ENCODE measurements at regions not wholly inside any gene's neighbourhood (a gene's known extent, or its start where the extent isn't known, plus 50 kb on each side); places are given as distances from the start of the nearest gene placed in this dataset.
"Not testable (repeated sequence)": the region's sequence is repeated elsewhere in the genome, so short reads cannot be mapped to it uniquely, and the experiment has no call there.

GRCh38 chrY:18688362-18688761 lies 85.2 kb downstream of the HSFY2 start:
- TF ChIP-seq CTCF, POLR2AphosphoS5, POLR2A (IDR thresholded peaks at IDR 0.05): not testable (repeated sequence)
